UCSD-AML1 (cell line): ENCODE measurements at regions not wholly inside any gene's neighbourhood (a gene's known extent, or its start where the extent isn't known, plus 50 kb on each side); places are given as distances from the start of the nearest gene placed in this dataset.
"Not testable (repeated sequence)": the region's sequence is repeated elsewhere in the genome, so short reads cannot be mapped to it uniquely, and the experiment has no call there.

ENCODE experiments used
- DNase-seq: peaks from one replicate; lab custom pipeline; 2025; ENCODE audit not compliant: unreplicated experiment; lab: John Stamatoyannopoulos, UW

- DNase-seq, result not testable (repeated sequence)
These were observed 459.7 kb downstream of the POM121L12 start for GRCh38 chr7:53495181-53495580.

- no peak for DNase-seq
These were observed 464.6 kb downstream of the POM121L12 start for GRCh38 chr7:53500076-53500475.

GRCh38 chr7:53504914-53505313 lies 469.5 kb downstream of the POM121L12 start:
- no peak for DNase-seq

GRCh38 chr7:53518319-53518718 lies 482.9 kb downstream of the POM121L12 start:
- DNase-seq, result no peak

GRCh38 chr7:53520841-53521240 lies 485.4 kb downstream of the POM121L12 start:
- no peak for DNase-seq

GRCh38 chr7:53521638-53522184 lies 486.3 kb downstream of the POM121L12 start:
- DNase-seq, result no peak

- no peak for DNase-seq
These were observed 504.1 kb downstream of the POM121L12 start for GRCh38 chr7:53539558-53539957.

- DNase-seq, result no peak
These were observed 506.0 kb downstream of the POM121L12 start for GRCh38 chr7:53541475-53541874.

- no peak for DNase-seq
These were observed 506.7 kb downstream of the POM121L12 start for GRCh38 chr7:53542157-53542556.
